ENCODE measurements at regions not wholly inside any gene's neighbourhood (a gene's known extent, or its start where the extent isn't known, plus 50 kb on each side); places are given as distances from the start of the nearest gene placed in this dataset.

- no peak for DNase-seq (ENCODE audit: low read depth, low spot score)
- H3K4me3 ChIP-seq (ENCODE audit: low read depth, low read length): no peak overlapping the region
- CTCF ChIA-PET: no interaction called here
- no peak for TF ChIP-seq CTCF (IDR thresholded peaks at IDR 0.05; ENCODE audit: insufficient read depth, low read length, missing control alignments)
- POLR2A ChIA-PET: no interaction called here
These were observed 568.0 kb downstream of the ANXA1 start for GRCh38 chr9:73719660-73720059.

- DNase-seq (ENCODE audit: low read depth, low spot score): no peak
- no peak for TF ChIP-seq CTCF (IDR thresholded peaks at IDR 0.05; ENCODE audit: insufficient read depth, low read length, missing control alignments)
- POLR2A ChIA-PET: no interaction called here
- CTCF ChIA-PET: no interaction called here
- H3K4me3 ChIP-seq (ENCODE audit: low read depth, low read length): no peak overlapping the region
These were observed 568.9 kb downstream of the ANXA1 start for GRCh38 chr9:73720601-73721000.

GRCh38 chr9:73736270-73736669 is 584.6 kb downstream of the ANXA1 start:
- no peak for DNase-seq (ENCODE audit: low read depth, low spot score)
- no peak overlapping the region for H3K4me3 ChIP-seq (ENCODE audit: low read depth, low read length)
- ChIA-PET CTCF (no interaction called here), POLR2A (no interaction called here)
- no peak for TF ChIP-seq CTCF (IDR thresholded peaks at IDR 0.05; ENCODE audit: insufficient read depth, low read length, missing control alignments)

GRCh38 chr9:73738741-73739530 is 587.3 kb downstream of the ANXA1 start:
- CTCF ChIA-PET: no interaction called here
- POLR2A ChIA-PET: no interaction called here
- no peak for DNase-seq (ENCODE audit: low read depth, low spot score)
- no peak for TF ChIP-seq CTCF (IDR thresholded peaks at IDR 0.05; ENCODE audit: insufficient read depth, low read length, missing control alignments)
- H3K4me3 ChIP-seq (ENCODE audit: low read depth, low read length): no peak overlapping the region

GRCh38 chr9:73741316-73741715 is 589.7 kb downstream of the ANXA1 start:
- TF ChIP-seq CTCF (IDR thresholded peaks at IDR 0.05; ENCODE audit: insufficient read depth, low read length, missing control alignments): no peak
- no peak for DNase-seq (ENCODE audit: low read depth, low spot score)
- ChIA-PET POLR2A (no interaction called here), CTCF (no interaction called here)
- H3K4me3 ChIP-seq (ENCODE audit: low read depth, low read length): no peak overlapping the region

- no peak for DNase-seq (ENCODE audit: low read depth, low spot score)
- H3K4me3 ChIP-seq (ENCODE audit: low read depth, low read length): no peak overlapping the region
- ChIA-PET POLR2A (no interaction called here), CTCF (no interaction called here)
- no peak for TF ChIP-seq CTCF (IDR thresholded peaks at IDR 0.05; ENCODE audit: insufficient read depth, low read length, missing control alignments)
These were observed 590.7 kb downstream of the ANXA1 start for GRCh38 chr9:73742412-73742811.

Measured in AG04449 (cell line).